GM12875 (cell line): ENCODE measurements at regions not wholly inside any gene's neighbourhood (a gene's known extent, or its start where the extent isn't known, plus 50 kb on each side); places are given as distances from the start of the nearest gene placed in this dataset.

Source experiments
- H3K4me3 ChIP-seq: one replicate; pipeline ENCODE4 v1.5.1; 2011; ENCODE audit warnings: low read depth, low read length, control low read depth
- CTCF ChIP-seq: IDR thresholded peaks from 2 replicates; pipeline ENCODE4 v1.5.1; 2011; ENCODE audit warnings: low read depth, mild to moderate bottlenecking, control low read depth, inconsistent platforms, low read length, moderate library complexity, borderline replicate concordance; ENCODE audit not compliant: insufficient read depth

GRCh38 chr3:117932441-117932840 lies 1102.2 kb downstream of the IGSF11 start:
- H3K4me3 ChIP-seq, result no peak overlapping the region
- TF ChIP-seq CTCF, result no peak

- no peak overlapping the region for H3K4me3 ChIP-seq
- TF ChIP-seq CTCF, result no peak
Observed at GRCh38 chr3:117936159-117936558, 1098.5 kb downstream of the IGSF11 start.

GRCh38 chr3:117938974-117939373 lies 1095.7 kb downstream of the IGSF11 start:
- TF ChIP-seq CTCF, result no peak

GRCh38 chr3:117939425-117940027 lies 1095.1 kb downstream of the IGSF11 start:
- H3K4me3 ChIP-seq, result no peak overlapping the region
- TF ChIP-seq CTCF, result no peak

More at GRCh38 chr3:117938974-117939373, 1095.7 kb downstream of the IGSF11 start:
- H3K4me3 ChIP-seq, result no peak overlapping the region

- TF ChIP-seq CTCF, result no peak
- H3K4me3 ChIP-seq, result no peak overlapping the region
Observed at GRCh38 chr3:117941015-117941414, 1093.6 kb downstream of the IGSF11 start.

- no peak overlapping the region for H3K4me3 ChIP-seq
- TF ChIP-seq CTCF, result no peak
Observed at GRCh38 chr3:117941756-117942155, 1092.9 kb downstream of the IGSF11 start.

- no peak for TF ChIP-seq CTCF
- no peak overlapping the region for H3K4me3 ChIP-seq
Observed at GRCh38 chr3:117954131-117954530, 1080.5 kb downstream of the IGSF11 start.
